ENCODE measurements at regions not wholly inside any gene's neighbourhood (a gene's known extent, or its start where the extent isn't known, plus 50 kb on each side); places are given as distances from the start of the nearest gene placed in this dataset.

- no peaks in the 10 kb centered on the region for H3K27me3 ChIP-seq
- H3K79me2 ChIP-seq, result no peaks in the 10 kb centered on the region
- no peaks in the 10 kb centered on the region for H3K4me1 ChIP-seq (ENCODE audit: insufficient read depth)
- no peaks in the 10 kb centered on the region for H3K9me2 ChIP-seq (replicated peaks; ENCODE audit: insufficient read depth)
- no peak for DNase-seq (ENCODE audit: low spot score)
- TF ChIP-seq EZH2 (IDR thresholded peaks at IDR 0.05; ENCODE audit: borderline replicate concordance) (no peak), EZH2phosphoT487 (IDR thresholded peaks at IDR 0.05; ENCODE audit: low read depth, severe bottlenecking, unreplicated experiment) (no peak), CTCF (IDR thresholded peaks at IDR 0.05; ENCODE audit: poor library complexity) (no peak)
- H2AFZ ChIP-seq, result no peak overlapping the region
- no peaks in the 10 kb centered on the region for H3K36me3 ChIP-seq (replicated peaks; ENCODE audit: insufficient read depth, low read depth)
- no peaks in the 10 kb centered on the region for H4K20me1 ChIP-seq (ENCODE audit: insufficient read depth, poor library complexity, severe bottlenecking)
- H3K4me3 ChIP-seq, result no peak overlapping the region
- 87% methylated on average over 1 of the region's 1 CpG for WGBS (ENCODE audit: low lambda C conversion rate, missing lambda C conversion rate)
- no peaks in the 10 kb centered on the region for H3K9me3 ChIP-seq (ENCODE audit: low read depth)
- no peak overlapping the region for H3K4me2 ChIP-seq
- no peak overlapping the region for H3K27ac ChIP-seq
These were observed 318.0 kb upstream of the PUM3 start for GRCh38 chr9:3161912-3162311.

GRCh38 chr9:3157011-3157410, 313.1 kb upstream of the PUM3 start:
- Histone ChIP-seq H3K4me1 (ENCODE audit: insufficient read depth) (no peaks in the 10 kb centered on the region), H3K9me3 (ENCODE audit: low read depth) (no peaks in the 10 kb centered on the region), H3K4me2 (no peak overlapping the region), H3K27ac (no peak overlapping the region), H2AFZ (no peak overlapping the region), H3K9me2 (replicated peaks; ENCODE audit: insufficient read depth) (no peaks in the 10 kb centered on the region), H3K4me3 (no peak overlapping the region), H3K79me2 (no peaks in the 10 kb centered on the region), H4K20me1 (ENCODE audit: insufficient read depth, poor library complexity, severe bottlenecking) (no peaks in the 10 kb centered on the region), H3K27me3 (no peaks in the 10 kb centered on the region), H3K36me3 (replicated peaks; ENCODE audit: insufficient read depth, low read depth) (no peaks in the 10 kb centered on the region)
- WGBS (ENCODE audit: low lambda C conversion rate, missing lambda C conversion rate), result 90% methylated on average over 9 of the region's 9 CpGs
- DNase-seq (ENCODE audit: low spot score), result no peak
- no peak for TF ChIP-seq CTCF (IDR thresholded peaks at IDR 0.05; ENCODE audit: poor library complexity)
- TF ChIP-seq EZH2phosphoT487 (IDR thresholded peaks at IDR 0.05; ENCODE audit: low read depth, severe bottlenecking, unreplicated experiment), result no peak
- no peak for TF ChIP-seq EZH2 (IDR thresholded peaks at IDR 0.05; ENCODE audit: borderline replicate concordance)

- Histone ChIP-seq H3K36me3 (replicated peaks; ENCODE audit: insufficient read depth, low read depth) (no peaks in the 10 kb centered on the region), H3K9me2 (replicated peaks; ENCODE audit: insufficient read depth) (no peaks in the 10 kb centered on the region), H3K27me3 (no peaks in the 10 kb centered on the region), H4K20me1 (ENCODE audit: insufficient read depth, poor library complexity, severe bottlenecking) (no peaks in the 10 kb centered on the region), H2AFZ (no peak overlapping the region), H3K27ac (no peak overlapping the region), H3K4me3 (no peak overlapping the region), H3K4me1 (ENCODE audit: insufficient read depth) (no peaks in the 10 kb centered on the region), H3K4me2 (no peak overlapping the region), H3K9me3 (ENCODE audit: low read depth) (no peaks in the 10 kb centered on the region), H3K79me2 (no peaks in the 10 kb centered on the region)
- DNase-seq (ENCODE audit: low spot score), result no peak
- WGBS (ENCODE audit: low lambda C conversion rate, missing lambda C conversion rate), result 50% methylated on average over 7 of the region's 7 CpGs
- TF ChIP-seq EZH2phosphoT487 (IDR thresholded peaks at IDR 0.05; ENCODE audit: low read depth, severe bottlenecking, unreplicated experiment), result no peak
- TF ChIP-seq CTCF (IDR thresholded peaks at IDR 0.05; ENCODE audit: poor library complexity), result no peak
- TF ChIP-seq EZH2 (IDR thresholded peaks at IDR 0.05; ENCODE audit: borderline replicate concordance), result no peak
These were observed 308.0 kb upstream of the PUM3 start for GRCh38 chr9:3151672-3152576.
